IPS DF 6.9 (cell line): ENCODE measurements at regions not wholly inside any gene's neighbourhood (a gene's known extent, or its start where the extent isn't known, plus 50 kb on each side); places are given as distances from the start of the nearest gene placed in this dataset.

ENCODE experiments used
- DNase-seq: peaks from one replicate; pipeline ENCODE4 v3.0.0-alpha.2; 2013; ENCODE audit warnings: low read depth, low spot score
- H3K27ac ChIP-seq: one replicate; pipeline ENCODE4 v1.5.1; 2013; ENCODE audit warnings: low read length, control low read depth
- H3K27me3 ChIP-seq: 2 replicates; pipeline ENCODE4 v1.6.1; 2013; ENCODE audit warnings: mild to moderate bottlenecking, low read length; ENCODE audit not compliant: control insufficient read depth, insufficient read depth
- H3K36me3 ChIP-seq: 2 replicates; pipeline ENCODE4 v1.6.1; 2013; ENCODE audit warnings: low read length; ENCODE audit not compliant: control insufficient read depth, insufficient read depth
- H3K4me1 ChIP-seq: 2 replicates; pipeline ENCODE4 v1.6.1; 2013; ENCODE audit warnings: low read length; ENCODE audit not compliant: control insufficient read depth, insufficient read depth
- H3K4me3 ChIP-seq: 2 replicates; pipeline ENCODE4 v1.5.1; 2013; ENCODE audit warnings: mild to moderate bottlenecking, low read length
- H3K9me3 ChIP-seq: 2 replicates; pipeline ENCODE4 v1.6.1; 2013; ENCODE audit warnings: low read length, inconsistent platforms; ENCODE audit not compliant: control insufficient read depth, insufficient read depth
- WGBS: extraction: QIAGEN DNeasy Blood & Tissue Kit; methylation state at CpG from one replicate; pipeline ENCODE4 v1.1.7; 2013; ENCODE audit warnings: mixed read lengths, missing lambda C conversion rate; ENCODE audit not compliant: insufficient read length, insufficient coverage; 5-methylcytosine and 5-hydroxymethylcytosine counted together

DNA sequence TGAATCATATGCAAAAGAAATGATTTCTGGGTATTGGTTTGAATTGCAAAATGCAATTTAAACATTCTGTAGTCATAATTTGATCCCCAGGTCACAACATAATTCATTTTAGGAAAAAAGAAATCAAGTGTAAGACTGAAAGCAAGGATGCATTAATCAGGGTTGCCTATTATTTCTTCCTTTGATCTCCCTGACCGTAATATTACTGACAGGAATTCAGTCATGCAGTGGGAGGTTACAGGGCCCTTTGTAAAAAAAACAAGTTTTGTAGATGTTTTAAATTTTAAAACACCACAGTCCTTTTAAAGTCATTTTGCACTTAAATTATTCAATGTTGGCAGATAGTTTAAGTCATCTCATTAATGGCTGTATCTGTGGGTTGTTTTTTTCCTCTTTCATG lies 263.0 kb upstream of the NCAM2 start:
- Histone ChIP-seq H3K9me3 (no peaks in the 10 kb centered on the region), H3K27me3 (no peaks in the 10 kb centered on the region), H3K27ac (no peak overlapping the region), H3K4me1 (no peaks in the 10 kb centered on the region), H3K36me3 (no peaks in the 10 kb centered on the region), H3K4me3 (no peak overlapping the region)
- no CpG with 5 or more reads among the region's 1 CpG for WGBS
- DNase-seq: no peak

- no peaks in the 10 kb centered on the region for H3K9me3 ChIP-seq
- no peak for DNase-seq
Measured at GRCh38 chr21:20737227-20737913, 260.8 kb upstream of the NCAM2 start.

GRCh38 chr21:20739421-20739820 lies 258.8 kb upstream of the NCAM2 start:
- no CpG with 5 or more reads among the region's 5 CpGs for WGBS
- no peaks in the 10 kb centered on the region for H3K36me3 ChIP-seq
- DNase-seq: no peak
- no peaks in the 10 kb centered on the region for H3K4me1 ChIP-seq
- no peak overlapping the region for H3K27ac ChIP-seq
- H3K4me3 ChIP-seq: no peak overlapping the region
- H3K27me3 ChIP-seq: no peaks in the 10 kb centered on the region
- H3K9me3 ChIP-seq: no peaks in the 10 kb centered on the region

More at GRCh38 chr21:20737227-20737913, 260.8 kb upstream of the NCAM2 start:
- Histone ChIP-seq H3K4me1 (no peaks in the 10 kb centered on the region), H3K36me3 (no peaks in the 10 kb centered on the region), H3K4me3 (no peak overlapping the region), H3K27me3 (no peaks in the 10 kb centered on the region), H3K27ac (no peak overlapping the region)

- no peak for DNase-seq
- Histone ChIP-seq H3K27me3 (no peaks in the 10 kb centered on the region), H3K4me3 (no peak overlapping the region), H3K36me3 (no peaks in the 10 kb centered on the region), H3K4me1 (no peaks in the 10 kb centered on the region), H3K27ac (no peak overlapping the region), H3K9me3 (no peaks in the 10 kb centered on the region)
- no CpG with 5 or more reads among the region's 6 CpGs for WGBS
Measured at GRCh38 chr21:20741445-20741844, 256.8 kb upstream of the NCAM2 start.

GRCh38 chr21:20760221-20760620 lies 238.0 kb upstream of the NCAM2 start:
- no peaks in the 10 kb centered on the region for H3K9me3 ChIP-seq

DNA sequence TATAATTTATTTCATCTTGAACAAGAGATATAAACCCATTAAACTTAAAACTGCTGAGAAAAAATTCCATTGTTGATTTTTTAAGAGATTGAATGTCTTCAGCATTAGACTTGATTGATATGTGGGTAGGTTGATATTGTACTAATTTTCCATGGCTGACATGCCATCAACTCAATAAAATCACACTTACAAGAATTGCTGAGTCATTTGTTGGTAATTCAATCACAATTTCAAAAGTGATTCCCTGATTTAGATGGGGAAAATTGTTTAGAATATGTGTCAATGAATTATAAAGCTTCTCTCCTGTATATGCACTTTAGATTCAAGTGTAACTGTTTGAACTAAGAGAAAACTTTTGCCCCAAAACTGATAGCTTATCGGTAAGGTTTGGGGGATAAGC lies 223.5 kb upstream of the NCAM2 start:
- Histone ChIP-seq H3K9me3 (no peaks in the 10 kb centered on the region; the same call in 1 of the 2 replicates), H3K4me3 (no peak overlapping the region), H3K4me1 (no peaks in the 10 kb centered on the region), H3K36me3 (no peaks in the 10 kb centered on the region), H3K27ac (no peak overlapping the region), H3K27me3 (no peaks in the 10 kb centered on the region)
- no CpG with 5 or more reads among the region's 1 CpG for WGBS
- no peak for DNase-seq

More at GRCh38 chr21:20760221-20760620, 238.0 kb upstream of the NCAM2 start:
- no peak for DNase-seq
- no peak overlapping the region for H3K27ac ChIP-seq
- H3K27me3 ChIP-seq: no peaks in the 10 kb centered on the region
- no peaks in the 10 kb centered on the region for H3K4me1 ChIP-seq
- no peaks in the 10 kb centered on the region for H3K36me3 ChIP-seq
- no peak overlapping the region for H3K4me3 ChIP-seq
- no CpG with 5 or more reads among the region's 2 CpGs for WGBS

DNA sequence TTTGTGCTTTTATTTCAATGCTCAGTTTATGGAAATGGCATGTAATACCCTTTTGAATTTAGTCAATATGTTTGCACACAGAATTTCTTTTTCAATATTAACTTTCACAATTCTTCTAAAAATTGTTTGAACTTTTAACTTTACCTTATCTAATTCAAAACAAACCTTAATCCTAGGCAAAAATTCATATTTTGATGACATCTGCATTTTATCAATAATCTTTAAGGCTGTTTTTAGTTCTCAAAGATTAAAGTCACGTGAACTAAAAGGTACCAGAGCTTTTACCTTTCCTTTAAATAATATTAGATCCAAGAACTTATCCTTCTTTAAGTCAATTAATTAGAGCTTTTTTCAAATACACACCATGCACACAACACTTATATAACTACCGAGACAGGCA lies 218.9 kb upstream of the NCAM2 start:
- no peak for DNase-seq
- Histone ChIP-seq H3K27ac (no peak overlapping the region), H3K4me1 (no peaks in the 10 kb centered on the region), H3K4me3 (no peak overlapping the region), H3K9me3 (no peaks in the 10 kb centered on the region; the same call in 1 of the 2 replicates), H3K27me3 (no peaks in the 10 kb centered on the region), H3K36me3 (no peaks in the 10 kb centered on the region)
- WGBS: no CpG with 5 or more reads among the region's 2 CpGs

DNA sequence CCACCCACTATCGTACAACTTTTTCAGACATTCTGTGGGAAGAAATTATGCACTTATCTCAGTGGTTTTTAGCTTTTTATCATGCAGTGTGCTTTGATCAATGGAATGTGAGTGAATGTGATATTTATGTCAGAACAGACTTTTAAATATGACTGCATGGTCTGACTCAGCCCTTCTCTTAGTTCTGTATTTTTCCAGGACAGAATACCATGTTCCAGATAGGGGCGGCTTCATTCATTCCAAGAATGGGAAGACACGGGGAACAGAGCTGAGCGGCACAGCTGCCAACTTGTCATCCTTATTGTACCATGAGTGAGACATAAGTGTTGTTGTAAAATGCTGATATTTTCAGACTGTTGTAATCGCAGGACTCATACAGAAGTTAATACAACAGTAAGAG lies 214.6 kb upstream of the NCAM2 start:
- H3K27ac ChIP-seq: no peak overlapping the region
- no peaks in the 10 kb centered on the region for H3K36me3 ChIP-seq
- no peak overlapping the region for H3K4me3 ChIP-seq
- no CpG with 5 or more reads among the region's 5 CpGs for WGBS
- no peaks in the 10 kb centered on the region for H3K4me1 ChIP-seq
- DNase-seq: no peak
- H3K9me3 ChIP-seq: no peaks in the 10 kb centered on the region; the same call in 1 of the 2 replicates
- H3K27me3 ChIP-seq: no peaks in the 10 kb centered on the region

DNA sequence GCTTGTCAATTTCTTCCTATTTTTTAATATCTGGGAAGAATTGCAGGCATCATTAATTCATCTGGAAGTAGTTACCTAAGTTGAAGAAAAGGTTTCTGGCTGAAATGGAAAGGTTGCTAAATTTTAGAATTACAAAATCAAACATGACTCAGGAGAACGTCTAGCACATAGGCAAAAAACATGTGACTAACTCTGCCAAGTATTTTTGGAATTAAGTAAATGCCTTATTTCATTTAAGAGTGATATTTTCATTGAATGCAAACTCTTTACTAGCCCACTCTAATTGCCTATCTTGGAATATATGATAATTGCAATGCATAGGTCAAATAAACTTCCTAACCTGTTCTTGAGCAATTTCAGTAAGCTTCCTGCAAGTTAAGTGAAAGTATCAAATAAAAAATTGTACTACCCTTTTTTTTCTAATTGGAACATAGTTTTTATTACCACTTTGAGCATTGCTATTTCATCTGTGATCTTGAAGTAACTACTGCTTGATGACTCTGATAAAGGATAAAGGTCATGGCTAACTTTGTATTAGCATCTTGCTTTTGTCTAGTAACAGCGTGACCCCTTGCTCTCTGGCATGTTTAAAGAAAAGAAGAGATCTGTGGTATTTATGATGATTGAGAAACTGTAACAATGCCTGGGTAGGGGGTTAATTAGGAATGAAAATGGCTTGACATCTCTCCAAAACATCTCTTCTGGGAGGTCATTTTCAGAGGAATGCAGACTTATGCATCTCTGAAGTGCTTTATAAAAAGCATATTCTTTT lies 208.3 kb upstream of the NCAM2 start:
- Histone ChIP-seq H3K27me3 (no peaks in the 10 kb centered on the region), H3K4me3 (no peak overlapping the region), H3K36me3 (no peaks in the 10 kb centered on the region), H3K4me1 (0 out of 2 replicates have a peak, but pooled peaks cover 1% of the 10 kb centered on the region), H3K27ac (no peak overlapping the region), H3K9me3 (no peaks in the 10 kb centered on the region)
- no CpG with 5 or more reads among the region's 2 CpGs for WGBS
- peak; percentile 47 for DNase-seq

- H3K36me3 ChIP-seq: no peaks in the 10 kb centered on the region
- H3K27ac ChIP-seq: no peak overlapping the region
- WGBS: no CpG with 5 or more reads among the region's 3 CpGs
- no peaks in the 10 kb centered on the region for H3K27me3 ChIP-seq
- no peak for DNase-seq
- H3K4me3 ChIP-seq: no peak overlapping the region
- H3K9me3 ChIP-seq: no peaks in the 10 kb centered on the region
- H3K4me1 ChIP-seq: no peaks in the 10 kb centered on the region
Measured at GRCh38 chr21:20800106-20800505, 198.1 kb upstream of the NCAM2 start.
